Heart right ventricle (tissue), 16 donors: ENCODE measurements at regions not wholly inside any gene's neighbourhood (a gene's known extent, or its start where the extent isn't known, plus 50 kb on each side); places are given as distances from the start of the nearest gene placed in this dataset.
A peak's percentile ranks its signal among the peaks of the same experiment; 100 is the strongest.

Source experiments
- ATAC-seq, 8 donors: fragments of 200-7000 bp; cut with Tn5 transposase; one replicate each; pipeline ENCODE4 v1.9.1; 2020; ENCODE audit warnings: mild to moderate bottlenecking in 8 of 8, moderate library complexity in 8 of 8, moderate number of reproducible peaks in 1 of 8
- DNase-seq, 2 donors: peaks; one replicate each; pipeline ENCODE4 v3.0.0-alpha.2; 2020
- H3K27ac ChIP-seq, 10 donors: fragments of 200-600 bp; sonication (generic) in 2 of 10; one replicate each; pipeline versions ENCODE4 v1.5.0 to v1.8.0; 2020 to 2022; ENCODE audit warnings: mild to moderate bottlenecking in 3 of 10
- H3K27me3 ChIP-seq, 7 donors: fragments of 200-600 bp; one replicate each; pipeline ENCODE4 v1.8.0; 2021 to 2022; ENCODE audit warnings: mild to moderate bottlenecking in 2 of 7
- H3K36me3 ChIP-seq, 9 donors: fragments of 200-600 bp; sonication (generic) in 1 of 9; one replicate each; pipeline versions ENCODE4 v1.5.0 to v1.8.0; 2020 to 2022; ENCODE audit warnings: mild to moderate bottlenecking in 2 of 9
- H3K4me1 ChIP-seq, 9 donors: fragments of 200-600 bp; sonication (generic) in 1 of 9; one replicate each; pipeline versions ENCODE4 v1.5.0 to v1.8.0; 2020 to 2022; ENCODE audit warnings: mild to moderate bottlenecking in 4 of 9
- H3K4me3 ChIP-seq, 10 donors: fragments of 200-600 bp; sonication (generic) in 2 of 10; one replicate each; pipeline versions ENCODE4 v1.5.0 to v1.8.0; 2020 to 2022; ENCODE audit warnings: mild to moderate bottlenecking in 7 of 10, moderate library complexity in 2 of 10
- H3K9me3 ChIP-seq, 11 donors: fragments of 200-600 bp in 10 of 11; sonication (generic) in 2 of 11; one replicate each; pipeline versions ENCODE4 v1.5.0 to v1.8.0; 2013 to 2022; ENCODE audit warnings: mild to moderate bottlenecking in 2 of 11, control low read depth in 1 of 11, moderate library complexity in 1 of 11
- CTCF ChIP-seq, 9 donors: fragments of 200-600 bp; sonication (generic) in 2 of 9; IDR thresholded peaks; one replicate each; pipeline versions ENCODE4 v1.5.0 to v1.8.0; 2021 to 2022; ENCODE audit warnings: antibody characterized with exemption in 9 of 9, mild to moderate bottlenecking in 5 of 9, moderate library complexity in 1 of 9
- WGBS, 2 donors: extraction: QIAGEN DNeasy Blood & Tissue Kit; methylation state at CpG; one replicate each; pipeline ENCODE4 v1.1.7; 2013; ENCODE audit warnings: inconsistent platforms in 1 of 2; 5-methylcytosine and 5-hydroxymethylcytosine counted together
- intact Hi-C, 10 donors: fragments of 100-400 bp; cut with DNase I; formaldehyde crosslinking; loops; one replicate each; pipeline versions ENCODE4 v1.11.1 to v1.14.2; 2022
- donor health status: Arrhythmogenic right ventricular cardiomyopathy.
- donor health status: ischemic (EF 13 %, LVEDD 7.1; RV severe dilation, severe dysfunction).
- donor health status: healthy with polysubstance abuse.
- donor health status: DM: no; HTN: yes; CAD: no.
- donor health status: DM: no; HTN: no; CAD: no.
- donor health status: ischemic (EF 25% LVEDD 6.9; RV normal size, moderate dysfunction).
- donor health status: ischemic (EF 25% LVEDD 5.7; RV mildly dilated, moderate dysfunction).
- donor health status: healthy.
- donor health status: DM: yes; HTN: yes; CAD: no.
- donor health status: Ischemic cardiomyopathy.
- donor health status: ischemic (EF 35%, LVEDD 5.7; RV mildly dilated, moderate dysfunction).
- donor health status: nonischemic (EF 11% LVEDD 7.7; RV severe dilation, severe dysfunction).
- donor health status: DM: yes; HTN: yes; CAD: no.
- donor health status: PGD.
- donor health status: ischemic (EF 29% LVEDD 5.4; RV normal size, mild dysfunction).
- donor health status: nonischemic (EF 23%, LVEDD 6.1; RV moderate dilation, normal function).

DNA sequence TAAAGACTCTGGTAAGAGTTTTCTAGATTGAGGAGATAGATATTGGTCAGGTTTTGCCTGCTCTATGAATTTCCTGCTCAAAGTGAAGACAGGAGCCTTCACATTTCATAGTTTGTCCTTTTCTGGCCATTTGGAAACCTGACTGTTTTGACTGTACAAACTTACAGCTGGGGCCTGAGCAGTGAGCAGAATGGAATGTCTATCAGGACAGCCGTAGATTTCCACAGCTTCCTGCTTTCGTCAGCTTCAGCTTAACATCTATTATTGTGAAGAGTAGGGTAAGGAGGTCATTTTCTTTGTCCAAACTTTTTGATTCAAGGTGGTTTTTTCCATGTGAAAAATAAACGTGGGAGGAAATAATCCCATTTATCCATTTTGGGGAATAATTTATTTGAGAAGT is 124.3 kb upstream of the DIPK2B start:
- Histone ChIP-seq H3K36me3 (no peaks in the 10 kb centered on the region), H3K4me1 (no peaks in the 10 kb centered on the region), H3K4me3 (no peak overlapping the region), H3K27me3 (peaks cover 0 to 30% (median 0%) of the 10 kb centered on the region in 7 donors), H3K27ac (no peak overlapping the region), H3K9me3 (no peaks in the 10 kb centered on the region)
- ATAC-seq, result no peak
- TF ChIP-seq CTCF (IDR thresholded peaks at IDR 0.05), result no peak
- WGBS, 2 donors, result 25 to 40% methylated on average over 3 of the region's 3 CpGs
- no peak for DNase-seq
- intact Hi-C loops, result loop anchor here in 7 of 10 donors (5.0 to 10.0 kb wide), 6 partner anchors 190 to 1080 kb away; no protein-coding TSS in a partner anchor

DNA sequence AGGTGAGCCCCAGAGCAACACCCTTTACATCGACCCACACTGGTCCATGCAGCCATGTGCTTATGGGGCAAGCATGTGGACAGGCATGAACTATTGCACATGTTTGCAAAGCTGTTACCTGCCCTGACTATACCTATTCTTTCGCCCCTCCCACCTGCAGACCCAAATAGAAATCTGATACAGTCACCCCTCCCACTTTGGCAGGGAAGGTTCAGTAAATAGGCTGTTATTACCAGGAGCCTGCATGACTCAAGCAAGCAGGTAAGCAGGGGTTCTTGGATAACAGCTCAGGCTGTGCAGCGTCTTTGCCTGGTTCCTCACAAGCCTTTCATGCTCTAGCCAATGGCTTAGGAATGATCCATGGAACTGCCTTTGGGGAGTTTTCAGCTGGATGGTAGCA is 122.7 kb upstream of the DIPK2B start:
- Histone ChIP-seq H3K27ac (no peak overlapping the region), H3K9me3 (no peaks in the 10 kb centered on the region), H3K36me3 (no peaks in the 10 kb centered on the region), H3K4me1 (no peaks in the 10 kb centered on the region), H3K4me3 (no peak overlapping the region), H3K27me3 (peaks cover 0 to 30% (median 0%) of the 10 kb centered on the region in 7 donors)
- 94 to 100% methylated on average over 3 of the region's 3 CpGs for WGBS, 2 donors
- DNase-seq (no peak), ATAC-seq (no peak)
- intact Hi-C loops, result loop anchor here in 7 of 10 donors (5.0 to 10.0 kb wide), 6 partner anchors 191 to 1081 kb away; no protein-coding TSS in a partner anchor
- TF ChIP-seq CTCF (IDR thresholded peaks at IDR 0.05), result no peak

GRCh38 chrX:45322820-45323219 is 122.1 kb upstream of the DIPK2B start:
- peaks cover 0 to 31% (median 0%) of the 10 kb centered on the region in 7 donors for H3K27me3 ChIP-seq
- no peaks in the 10 kb centered on the region for H3K36me3 ChIP-seq
- ATAC-seq, result no peak
- no peak for DNase-seq
- H3K4me3 ChIP-seq, result no peak overlapping the region
- intact Hi-C loops, result loop anchor here in 7 of 10 donors (5.0 to 10.0 kb wide), 6 partner anchors 192 to 1082 kb away; no protein-coding TSS in a partner anchor
- H3K4me1 ChIP-seq, result no peaks in the 10 kb centered on the region
- H3K27ac ChIP-seq, result no peak overlapping the region
- no peak for TF ChIP-seq CTCF (IDR thresholded peaks at IDR 0.05)
- H3K9me3 ChIP-seq, result no peaks in the 10 kb centered on the region

DNA sequence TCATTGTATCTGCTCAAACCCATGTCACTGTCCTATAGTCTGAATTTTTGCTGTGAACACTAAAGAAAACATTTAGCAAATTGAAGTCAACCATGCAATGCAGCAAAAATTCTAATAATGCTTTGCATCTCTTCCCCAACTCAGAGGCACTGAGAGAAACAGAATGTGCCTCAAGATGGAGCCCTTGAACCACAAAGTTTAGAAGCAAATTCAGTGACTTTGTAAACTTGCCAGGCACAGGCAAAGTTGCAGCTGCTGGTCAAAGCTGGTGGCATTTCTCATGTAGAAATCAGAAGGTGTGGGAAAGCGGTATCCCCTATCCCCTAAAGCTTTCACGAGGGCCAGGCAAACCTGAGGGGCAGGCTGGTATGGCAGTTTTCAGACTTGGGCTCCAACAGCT is 121.7 kb upstream of the DIPK2B start:
- H3K36me3 ChIP-seq, result no peaks in the 10 kb centered on the region
- WGBS, 2 donors, result 20 to 28% methylated on average over 2 of the region's 2 CpGs
- TF ChIP-seq CTCF (IDR thresholded peaks at IDR 0.05), result peak in 8 of 9 donors; percentile 17 to 54 (median 50)
- H3K4me3 ChIP-seq, result no peak overlapping the region
- H3K4me1 ChIP-seq, result no peaks in the 10 kb centered on the region
- no peaks in the 10 kb centered on the region for H3K9me3 ChIP-seq
- no peak overlapping the region for H3K27ac ChIP-seq
- intact Hi-C loops, result loop anchor here in 7 of 10 donors (5.0 to 10.0 kb wide), 6 partner anchors 192 to 1082 kb away; no protein-coding TSS in a partner anchor
- ATAC-seq (peak in 1 of 8 donors; percentile 44), DNase-seq (peak in 1 of 2 donors; percentile 23)
- peaks cover 0 to 35% (median 0%) of the 10 kb centered on the region in 7 donors for H3K27me3 ChIP-seq
